HG03457 (cell line): ENCODE measurements at regions not wholly inside any gene's neighbourhood (a gene's known extent, or its start where the extent isn't known, plus 50 kb on each side); places are given as distances from the start of the nearest gene placed in this dataset.

Experiments
- ATAC-seq: cut with Tn5 transposase; IDR thresholded peaks from one replicate; pipeline ENCODE4 v1.9.1; 2021; ENCODE audit warnings: moderate number of reproducible peaks; ENCODE audit not compliant: unreplicated experiment

GRCh38 chr6:22045261-22045912, 251.4 kb downstream of the PRL start:
- no peak for ATAC-seq

- ATAC-seq: no peak
These were observed 247.8 kb downstream of the PRL start for GRCh38 chr6:22049002-22049401.

GRCh38 chr6:22053391-22053997, 243.3 kb downstream of the PRL start:
- no peak for ATAC-seq

- no peak for ATAC-seq
These were observed 240.4 kb downstream of the PRL start for GRCh38 chr6:22056398-22056797.

GRCh38 chr6:22057962-22058361, 238.9 kb downstream of the PRL start:
- no peak for ATAC-seq

- no peak for ATAC-seq
These were observed 237.7 kb downstream of the PRL start for GRCh38 chr6:22059126-22059525.

- ATAC-seq: no peak
These were observed 236.9 kb downstream of the PRL start for GRCh38 chr6:22059946-22060345.

GRCh38 chr6:22062807-22063408, 233.9 kb downstream of the PRL start:
- ATAC-seq: peak; percentile 73

- no peak for ATAC-seq
These were observed 232.3 kb downstream of the PRL start for GRCh38 chr6:22064558-22064957.

GRCh38 chr6:22067122-22067521, 229.7 kb downstream of the PRL start:
- ATAC-seq: no peak

GRCh38 chr6:22067671-22068070, 229.2 kb downstream of the PRL start:
- ATAC-seq: no peak

GRCh38 chr6:22068561-22069305, 228.1 kb downstream of the PRL start:
- peak; percentile 51 for ATAC-seq

- ATAC-seq: no peak
These were observed 227.5 kb downstream of the PRL start for GRCh38 chr6:22069306-22069800.

- no peak for ATAC-seq
These were observed 225.4 kb downstream of the PRL start for GRCh38 chr6:22071270-22072041.

GRCh38 chr6:22072949-22073348, 223.9 kb downstream of the PRL start:
- ATAC-seq: no peak

- ATAC-seq: no peak
These were observed 223.2 kb downstream of the PRL start for GRCh38 chr6:22073516-22074198.

- no peak for ATAC-seq
These were observed 218.5 kb downstream of the PRL start for GRCh38 chr6:22078288-22078687.

- no peak for ATAC-seq
These were observed 217.9 kb downstream of the PRL start for GRCh38 chr6:22078802-22079545.

- no peak for ATAC-seq
These were observed 217.1 kb downstream of the PRL start for GRCh38 chr6:22079783-22080182.

GRCh38 chr6:22081709-22082108, 215.1 kb downstream of the PRL start:
- ATAC-seq: no peak
